ENCODE measurements at regions not wholly inside any gene's neighbourhood (a gene's known extent, or its start where the extent isn't known, plus 50 kb on each side); places are given as distances from the start of the nearest gene placed in this dataset.

DNA sequence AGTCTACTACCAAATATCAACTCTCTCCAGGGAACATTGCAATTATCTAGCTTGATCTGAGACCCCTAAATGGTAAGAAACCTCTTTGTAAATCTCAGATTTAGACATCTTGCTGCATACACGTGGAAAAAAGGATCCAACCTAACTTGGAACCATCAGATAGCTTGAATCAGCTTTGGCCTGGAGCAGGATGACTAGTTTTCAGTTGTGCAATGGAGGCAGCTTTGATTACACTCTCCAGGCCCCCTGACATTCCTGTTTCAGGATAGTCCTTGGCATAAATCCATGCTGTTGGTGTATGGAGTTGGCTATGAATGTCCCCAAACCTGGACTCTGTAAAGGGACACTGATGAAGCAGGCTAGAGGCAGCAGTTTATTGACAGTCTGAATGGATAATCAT, 1061.9 kb upstream of the TENM3 start:
- DNase-seq (ENCODE audit: low spot score): no peak

DNA sequence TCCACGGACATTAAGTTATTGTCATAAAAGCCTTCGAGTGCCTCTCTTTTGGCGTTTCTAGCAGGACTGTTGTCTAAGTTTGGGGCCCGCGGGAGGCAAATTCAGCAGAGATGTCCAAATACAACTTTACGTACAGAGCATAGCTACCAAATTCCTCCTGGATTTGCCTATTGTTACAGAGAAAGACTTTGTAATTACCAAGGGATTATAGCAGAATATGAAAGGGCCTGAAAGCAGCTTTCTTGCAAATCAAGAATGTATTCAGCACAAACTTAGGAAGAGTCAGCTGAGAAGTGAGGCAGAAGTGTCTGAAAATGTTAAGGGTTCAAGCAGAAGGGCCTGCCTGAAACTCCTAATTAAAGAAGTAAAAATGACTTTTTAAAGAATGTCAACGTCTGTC, 1053.5 kb upstream of the TENM3 start:
- no peak for DNase-seq (ENCODE audit: low spot score)

DNA sequence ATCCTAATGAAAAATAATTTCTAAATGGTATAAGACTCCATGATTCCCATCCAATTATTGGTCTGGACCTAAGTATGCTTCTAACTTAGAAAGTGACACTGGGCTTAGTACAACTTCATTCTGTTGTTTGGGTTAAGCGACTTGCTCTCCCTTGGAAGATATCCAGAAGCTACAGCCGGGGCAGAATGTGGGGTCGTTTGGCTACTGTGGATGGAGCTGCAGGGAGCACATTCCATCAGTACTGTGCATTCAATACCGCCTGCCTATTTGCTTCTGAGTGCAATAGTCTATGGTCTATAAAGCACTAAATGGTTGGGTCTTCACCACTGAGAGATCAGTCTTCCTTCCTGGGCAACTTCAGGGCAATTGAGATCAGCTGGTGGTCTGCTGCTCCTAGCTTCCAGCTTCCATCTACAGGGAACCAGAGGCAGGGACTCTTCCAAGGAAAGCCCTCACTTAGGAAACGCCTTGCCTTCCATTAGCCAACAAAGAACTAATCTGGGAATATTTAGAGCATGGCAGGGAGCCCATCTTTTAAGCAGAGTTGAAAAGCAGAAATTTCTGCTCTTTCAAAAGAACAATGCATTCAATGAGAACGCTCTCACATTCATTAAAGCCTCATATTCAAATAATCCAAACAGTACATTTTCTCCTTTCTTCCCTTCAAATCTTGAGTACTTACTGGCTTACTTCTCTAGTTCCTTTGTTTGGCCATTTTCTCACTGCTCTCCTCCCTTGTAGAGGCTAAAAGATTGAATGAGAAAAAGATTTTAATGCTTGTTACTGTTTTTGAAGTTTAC, 1049.9 kb upstream of the TENM3 start:
- no peak for DNase-seq (ENCODE audit: low spot score)

DNA sequence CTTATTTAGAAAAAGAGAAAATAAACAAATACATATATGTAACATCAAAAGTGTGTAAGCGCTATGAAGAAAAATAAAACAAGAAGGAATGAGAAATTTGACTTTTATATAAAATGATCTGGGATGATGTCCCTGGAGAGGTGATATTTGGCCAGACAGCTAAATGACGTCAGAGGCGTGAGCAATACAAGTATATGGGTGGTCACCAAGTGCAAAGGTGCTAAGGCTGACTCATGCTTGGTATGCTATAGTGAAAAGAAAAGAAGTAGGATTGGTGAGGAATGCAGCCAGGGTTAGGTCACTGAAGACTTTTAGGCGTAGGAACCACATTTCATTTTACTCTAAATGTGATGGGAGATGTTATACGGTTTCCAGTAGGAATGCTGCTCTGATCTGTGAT, 1049.1 kb upstream of the TENM3 start:
- no peak for DNase-seq (ENCODE audit: low spot score)

DNA sequence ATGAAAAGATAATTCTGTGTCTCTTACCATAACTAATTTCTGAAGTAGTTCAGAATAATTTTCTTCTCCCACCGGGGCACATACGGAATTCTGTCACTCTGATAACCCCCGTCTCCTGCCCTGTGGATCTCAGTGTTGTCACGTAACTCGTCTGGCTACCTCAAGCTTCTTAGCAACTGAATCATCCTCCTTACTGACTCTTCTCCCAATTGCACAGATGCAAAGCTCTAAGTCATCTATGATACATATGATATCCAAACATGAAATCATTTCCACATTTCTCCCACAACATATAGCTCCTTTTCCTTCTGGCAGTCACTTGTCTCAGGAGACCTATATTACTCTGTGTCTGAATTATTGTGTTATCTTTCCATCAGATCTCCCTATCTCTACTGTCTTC, 1043.1 kb upstream of the TENM3 start:
- DNase-seq (ENCODE audit: low spot score): no peak

DNA sequence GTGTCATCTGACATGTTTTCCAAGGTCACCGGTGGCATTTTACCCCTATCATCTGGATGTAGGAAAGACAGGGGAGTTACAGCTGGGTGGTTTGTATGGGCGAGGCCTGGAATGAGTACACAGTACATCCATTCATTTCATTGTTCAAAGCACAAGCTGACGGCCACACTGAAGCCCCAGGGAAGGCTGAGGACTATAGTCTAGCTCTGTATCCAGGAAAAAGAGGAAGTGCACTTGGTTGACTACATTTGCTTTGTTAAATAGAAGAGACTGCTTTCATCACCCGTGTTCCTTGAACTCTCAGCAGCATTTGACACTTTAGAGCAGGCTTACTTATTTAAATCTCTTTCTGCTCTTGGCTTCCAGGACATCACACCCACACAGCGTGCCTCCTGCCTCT, 1041.0 kb upstream of the TENM3 start:
- DNase-seq (ENCODE audit: low spot score): no peak

DNA sequence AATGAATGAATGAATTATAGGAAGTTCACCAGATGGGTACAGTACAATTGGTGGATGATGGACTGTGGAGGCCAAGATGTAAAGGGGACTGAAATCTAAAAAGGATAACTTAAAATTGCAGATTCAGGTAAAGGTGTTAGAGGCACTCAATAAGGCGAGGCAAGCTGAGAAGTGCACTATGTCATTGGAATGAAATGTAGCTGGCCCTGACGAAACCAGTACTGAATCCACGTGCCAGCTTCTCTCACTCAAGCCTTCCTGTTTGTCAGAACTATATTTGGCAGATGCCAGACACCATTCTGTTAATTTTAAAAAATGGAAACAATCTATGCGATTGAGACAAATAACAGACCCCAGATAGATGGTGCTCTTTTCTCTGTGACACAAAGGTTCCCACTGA, 1039.1 kb upstream of the TENM3 start:
- DNase-seq (ENCODE audit: low spot score): no peak

DNA sequence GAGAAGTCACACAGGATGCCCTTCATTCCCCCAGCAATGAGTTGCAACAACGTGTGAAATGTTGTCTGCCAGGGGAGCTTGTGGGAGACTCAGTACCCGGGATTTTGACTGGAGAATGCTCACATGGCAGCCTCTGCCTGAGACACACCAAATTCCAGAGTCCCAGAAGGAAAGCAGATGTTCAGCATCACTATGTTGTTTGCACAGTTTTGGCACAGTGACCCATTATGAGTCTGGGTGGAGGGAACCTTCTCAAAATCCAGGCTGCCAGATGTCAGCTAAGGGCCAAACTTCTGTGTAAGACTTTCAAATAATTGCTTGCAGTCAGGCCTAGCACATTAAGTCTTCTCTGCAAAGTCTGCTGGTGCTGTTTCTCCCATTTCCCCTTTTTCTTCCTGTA, 1029.7 kb upstream of the TENM3 start:
- DNase-seq (ENCODE audit: low spot score): no peak

DNA sequence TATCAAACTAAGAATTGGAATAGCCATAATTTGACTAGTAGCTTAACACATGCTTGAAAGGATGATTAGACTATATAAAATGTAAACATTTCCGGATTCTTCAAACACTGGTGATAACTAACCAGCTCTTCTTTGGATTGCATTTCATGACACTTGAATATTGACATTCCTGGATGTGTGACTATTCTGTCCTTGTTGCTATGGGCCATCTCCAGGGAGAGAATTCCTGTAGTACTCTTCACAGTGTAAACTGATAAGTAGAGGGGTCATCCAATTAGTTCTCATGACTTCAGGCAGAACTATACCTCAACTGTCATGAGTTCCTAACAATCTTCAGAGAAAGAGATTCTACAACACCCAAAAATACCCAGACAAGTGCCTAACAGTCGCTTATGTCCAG, 1026.7 kb upstream of the TENM3 start:
- DNase-seq (ENCODE audit: low spot score): no peak

DNA sequence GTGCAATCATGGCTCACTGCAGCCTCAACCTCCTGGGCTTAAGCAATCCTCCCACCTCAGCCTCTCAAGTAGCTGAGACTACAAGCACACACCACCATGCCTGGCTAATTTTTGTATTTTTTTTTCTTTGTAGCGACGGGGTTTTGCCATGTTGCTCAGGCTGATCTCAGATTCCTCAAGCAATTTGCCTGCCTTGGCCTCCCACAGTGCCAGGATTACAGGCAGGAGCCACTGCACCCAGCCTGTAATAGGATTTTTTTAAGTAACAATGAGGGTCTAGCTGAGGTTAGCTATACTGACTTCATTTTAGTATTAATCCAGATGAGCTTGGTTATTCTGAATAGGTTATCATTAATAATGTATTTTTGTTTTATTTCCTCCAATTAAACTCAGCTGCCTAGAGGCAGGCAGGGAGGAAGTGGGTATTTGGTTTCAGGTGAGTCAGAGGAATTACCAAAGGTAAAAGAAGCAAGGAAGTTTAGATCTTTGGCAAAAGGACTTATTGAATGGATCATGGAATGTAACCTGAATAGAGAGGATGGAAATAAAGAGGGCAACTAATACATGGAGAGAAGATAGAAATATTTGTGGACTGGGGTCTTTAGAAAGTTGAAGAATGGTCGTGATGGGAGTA, 1023.3 kb upstream of the TENM3 start:
- DNase-seq (ENCODE audit: low spot score): no peak

DNA sequence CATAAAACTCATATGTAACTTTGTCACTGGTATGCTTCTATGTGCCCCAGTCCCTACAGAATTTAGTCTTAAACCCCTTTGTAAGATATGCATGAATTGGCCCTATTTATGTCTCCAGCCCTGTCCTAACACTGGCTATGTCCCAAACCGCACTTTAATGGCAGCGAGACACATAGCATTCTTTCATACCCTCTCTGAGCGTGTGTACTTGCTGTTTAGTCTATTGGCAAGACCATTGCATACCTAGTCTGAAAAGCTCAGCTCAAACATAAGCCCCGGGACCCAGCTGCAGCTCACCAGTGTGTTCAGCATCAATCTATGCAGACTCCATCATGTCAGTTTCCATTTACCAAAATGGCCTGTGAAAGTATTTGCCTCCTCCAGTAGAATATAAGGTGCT, 1018.4 kb upstream of the TENM3 start:
- DNase-seq (ENCODE audit: low spot score): no peak

DNA sequence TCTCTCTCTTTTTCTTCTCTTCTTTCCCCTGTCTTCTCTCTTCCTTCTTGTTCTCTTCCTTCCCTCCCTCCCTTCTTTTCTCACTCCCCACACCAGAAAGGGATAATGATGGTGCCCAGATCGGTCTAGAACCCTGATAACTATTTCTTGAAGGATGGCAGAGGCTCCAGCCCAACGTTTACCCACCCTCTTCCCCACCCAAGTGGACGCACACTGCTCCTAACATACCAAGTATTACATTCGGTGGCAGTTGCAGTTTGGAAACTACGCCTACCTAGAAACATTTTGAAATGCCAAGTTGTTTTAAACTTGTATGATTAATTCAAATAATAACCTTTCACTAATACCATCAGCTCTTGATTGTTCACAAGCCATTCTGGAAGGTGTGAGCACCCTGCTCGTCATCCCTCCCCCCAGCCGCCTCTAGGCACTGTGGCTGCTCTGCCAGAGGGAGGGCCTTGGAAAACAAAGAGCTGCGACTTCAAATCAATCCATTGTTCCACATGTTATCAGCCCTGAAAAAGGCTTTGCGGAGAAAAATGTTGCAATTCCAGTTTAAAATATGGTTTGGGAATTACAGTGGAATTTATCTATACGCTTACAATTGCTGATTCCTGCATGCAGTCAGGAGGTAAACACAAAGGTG, 1017.5 kb upstream of the TENM3 start:
- no peak for DNase-seq (ENCODE audit: low spot score)

DNA sequence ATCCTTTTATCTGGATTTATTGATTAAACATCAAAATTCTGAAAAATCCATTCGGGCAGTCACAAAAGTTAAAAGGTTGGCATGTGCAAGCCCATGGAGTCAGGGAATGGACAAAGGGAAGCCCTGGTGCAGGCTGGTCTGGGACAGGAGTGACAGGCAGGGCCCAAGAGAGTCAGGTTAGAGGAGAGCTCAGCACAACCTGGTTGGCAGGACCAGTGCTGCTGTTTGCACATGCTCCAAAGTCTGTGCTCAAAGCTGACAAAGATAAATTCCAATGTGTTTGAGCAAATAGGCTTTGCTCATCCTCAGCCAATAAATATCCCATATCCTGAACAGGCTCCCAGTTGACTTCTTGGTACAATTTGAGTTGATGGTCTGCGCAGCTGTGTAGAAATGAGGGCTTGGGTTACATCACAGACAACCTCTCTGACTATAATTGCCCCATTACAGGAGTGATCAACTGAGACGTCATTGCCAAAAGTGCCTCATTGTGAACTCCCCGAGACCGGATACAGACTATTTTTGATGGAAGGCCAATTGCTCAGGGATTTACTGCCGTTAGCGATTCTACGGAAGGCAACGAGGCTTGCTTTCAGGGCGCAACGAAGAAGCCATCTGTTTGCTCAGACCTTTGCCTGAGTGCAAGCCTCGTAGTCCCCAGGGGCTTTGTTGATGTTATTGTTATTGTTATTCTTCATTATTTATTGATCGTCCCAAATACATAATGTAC, 1008.1 kb upstream of the TENM3 start:
- DNase-seq (ENCODE audit: low spot score): no peak

DNA sequence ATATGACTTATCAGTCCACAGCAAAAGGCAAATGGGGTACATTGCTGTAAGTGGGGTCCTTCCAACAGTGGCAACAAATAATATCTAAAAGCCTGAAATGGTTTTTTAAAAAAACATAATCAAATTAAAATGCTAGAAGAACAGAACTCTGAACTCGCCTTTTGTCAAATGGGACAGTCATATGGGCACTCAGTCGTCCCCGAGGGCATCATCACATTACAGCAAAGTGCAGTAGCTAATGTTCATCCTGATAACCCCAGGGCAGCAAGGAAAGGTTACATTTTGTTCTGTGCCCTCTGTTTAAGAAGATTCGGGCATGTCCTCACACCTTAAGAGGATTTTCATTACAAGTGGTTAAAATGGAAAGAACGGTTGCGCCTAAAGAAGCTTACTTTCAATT, 997.9 kb upstream of the TENM3 start:
- no peak for DNase-seq (ENCODE audit: low spot score)

DNA sequence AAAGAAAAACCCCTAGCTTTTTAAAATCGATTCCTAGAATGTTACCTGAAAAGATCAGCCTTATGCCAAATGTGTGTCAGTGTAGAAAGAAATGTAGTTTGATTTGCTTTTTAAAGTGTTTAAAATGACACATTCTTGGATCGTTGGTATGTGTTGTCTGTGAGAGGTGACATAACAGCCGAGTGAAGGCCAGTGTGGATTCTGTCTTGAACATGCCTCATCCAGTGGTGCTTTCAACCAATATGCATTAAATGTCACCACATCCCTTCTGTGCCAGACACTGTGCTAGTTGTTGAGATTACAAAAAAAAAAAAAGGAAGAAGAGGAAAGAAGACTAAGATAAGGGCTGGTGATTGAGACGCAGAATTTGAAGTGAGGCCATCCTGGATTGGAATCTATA, 994.2 kb upstream of the TENM3 start:
- DNase-seq (ENCODE audit: low spot score): no peak

DNA sequence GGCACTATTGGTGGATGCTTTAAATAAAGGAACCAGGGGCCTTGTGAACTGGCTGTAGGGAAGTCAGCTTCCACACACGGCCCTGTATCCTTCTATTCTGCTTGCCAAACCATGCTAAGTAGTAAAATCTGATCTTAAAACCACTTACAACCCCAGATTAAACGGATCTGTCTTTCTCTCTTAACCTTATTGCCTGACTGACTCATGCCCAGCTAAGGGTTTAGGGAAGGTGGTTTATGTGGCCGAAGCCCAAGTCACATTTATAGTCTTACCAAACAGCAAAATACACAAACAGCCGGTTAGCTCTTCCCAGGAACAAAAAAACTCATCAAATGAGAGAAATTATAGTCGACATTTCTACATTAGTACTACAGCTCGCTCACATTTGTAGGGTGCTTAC, 988.4 kb upstream of the TENM3 start:
- no peak for DNase-seq (ENCODE audit: low spot score)

DNA sequence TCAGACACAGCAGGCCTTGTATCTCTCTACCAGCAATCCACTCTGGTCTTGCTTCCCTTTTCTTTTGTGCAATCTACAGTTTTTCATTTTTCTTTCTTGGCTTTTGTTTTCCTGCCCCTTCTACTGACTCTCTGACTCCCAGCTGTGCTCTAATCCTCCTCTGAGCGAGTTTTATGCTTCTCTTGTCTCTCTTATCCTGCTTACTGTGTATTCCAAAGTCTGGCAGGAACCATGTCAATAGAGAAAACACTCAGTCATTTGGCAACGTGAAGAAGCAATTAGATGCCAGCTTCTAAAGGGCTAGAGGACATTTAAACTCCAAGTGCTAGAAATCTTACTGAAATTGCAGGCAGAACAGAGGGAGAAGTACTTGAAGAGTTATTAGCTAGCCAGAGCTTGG, 984.6 kb upstream of the TENM3 start:
- DNase-seq (ENCODE audit: low spot score): no peak

DNA sequence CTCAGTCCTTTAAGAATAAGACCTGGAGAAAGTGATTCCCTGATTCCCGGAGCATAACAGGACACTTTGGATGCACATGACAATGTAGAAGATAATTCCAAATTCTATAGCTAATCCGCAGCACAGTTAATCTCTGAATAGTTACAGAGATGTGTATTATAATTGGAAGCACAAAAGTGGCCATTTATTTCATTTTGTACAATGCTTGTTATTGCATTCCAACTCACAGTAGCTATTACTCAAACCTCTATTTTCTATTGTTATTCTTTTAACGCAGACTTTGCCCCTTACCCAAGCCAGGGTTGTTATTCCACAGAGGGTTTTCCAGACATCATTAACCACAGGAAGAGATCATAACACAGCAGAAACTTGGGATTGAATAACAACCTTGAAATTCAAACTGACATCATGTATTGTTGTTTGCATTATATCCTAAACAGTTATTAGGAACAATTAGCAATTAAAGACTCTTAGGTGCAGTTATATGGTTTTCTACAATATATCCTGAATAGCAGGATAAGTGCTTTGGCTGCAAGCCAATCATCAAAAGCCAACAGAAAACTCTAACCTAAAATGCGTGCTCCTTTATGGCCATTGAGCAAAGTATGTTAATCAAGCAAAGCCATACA, 984.0 kb upstream of the TENM3 start:
- no peak for DNase-seq (ENCODE audit: low spot score)

DNA sequence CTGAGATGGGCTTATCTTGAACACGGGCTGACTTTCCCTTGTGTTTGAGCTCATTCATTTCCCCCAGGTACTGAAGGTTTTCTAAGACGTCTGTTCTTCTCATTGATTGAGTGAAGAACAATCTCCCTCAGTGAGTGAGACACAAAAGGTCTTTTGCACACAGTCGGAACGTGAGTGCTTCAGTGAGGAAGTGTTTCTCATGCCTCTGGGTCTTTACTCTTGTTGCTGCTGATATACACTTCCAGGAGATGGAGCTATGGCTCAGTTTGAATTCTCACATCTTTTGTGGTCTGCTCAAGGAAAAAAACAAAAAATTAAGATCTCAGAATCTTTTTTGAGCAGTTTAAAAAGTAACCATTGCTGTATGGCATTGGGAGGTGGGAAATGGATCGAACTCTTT, 981.9 kb upstream of the TENM3 start:
- no peak for DNase-seq (ENCODE audit: low spot score)

DNA sequence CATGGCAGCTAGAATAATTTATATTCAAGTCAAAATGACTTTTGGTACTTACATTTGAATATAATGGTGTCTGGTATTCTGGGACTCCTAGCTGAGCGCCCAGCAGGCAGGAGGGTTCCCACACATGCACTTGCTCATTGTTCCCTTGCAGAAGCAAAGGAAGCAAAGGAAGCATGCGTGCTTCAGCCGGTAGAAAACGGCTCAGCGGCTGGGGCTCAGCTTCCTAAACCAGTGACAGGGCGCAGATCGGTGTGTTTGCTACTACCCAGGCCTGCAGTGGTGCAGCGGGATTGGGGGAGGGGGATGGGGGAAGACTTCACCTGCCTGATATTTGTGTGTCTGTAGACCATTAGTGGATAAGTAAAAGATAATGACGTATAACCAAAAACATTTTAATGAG, 978.3 kb upstream of the TENM3 start:
- DNase-seq (ENCODE audit: low spot score): no peak

DNA sequence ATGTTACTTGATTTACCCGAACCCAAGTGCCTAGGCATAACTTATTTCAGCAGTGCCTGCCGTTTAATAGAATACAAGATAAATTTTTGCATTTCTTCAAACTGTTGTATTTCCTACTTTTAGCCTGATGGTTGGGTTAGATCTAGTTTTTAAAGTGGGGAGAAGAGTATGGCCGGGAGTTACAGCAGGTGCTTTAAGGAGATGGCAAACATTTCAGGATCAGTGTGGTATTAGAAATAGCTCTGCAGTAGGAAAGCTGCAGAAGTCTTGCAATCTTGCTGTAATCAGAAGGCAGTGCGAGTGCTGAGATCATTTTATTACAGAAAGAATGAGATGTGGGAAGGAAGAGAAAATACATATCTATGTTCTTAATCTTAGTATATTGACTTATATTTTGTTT, 977.8 kb upstream of the TENM3 start:
- DNase-seq (ENCODE audit: low spot score): no peak

DNA sequence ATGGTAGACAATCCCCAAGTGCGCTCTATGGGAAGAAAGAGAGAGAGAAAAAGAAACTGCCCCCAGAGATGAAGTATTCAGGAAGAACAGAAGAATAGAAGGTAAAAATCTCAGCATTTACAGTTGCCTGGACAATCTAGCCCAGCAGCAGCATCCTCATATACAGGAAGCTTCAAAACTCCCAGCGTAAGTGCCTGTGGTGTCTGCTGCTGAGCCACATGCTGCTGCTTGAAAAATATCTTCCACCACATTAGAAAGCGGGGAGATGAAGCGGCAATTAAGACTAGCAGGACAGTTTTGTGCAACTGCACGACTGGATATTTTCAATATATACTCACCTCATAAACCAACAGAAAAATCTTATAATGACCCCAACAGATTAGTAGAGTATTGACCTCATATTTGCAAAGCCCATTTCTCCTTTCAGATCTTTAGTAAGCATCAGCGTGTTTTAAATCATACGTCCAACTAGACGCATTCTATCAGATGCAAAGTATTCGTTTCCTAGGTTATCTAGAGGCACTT, 972.0 kb upstream of the TENM3 start:
- DNase-seq (ENCODE audit: low spot score): no peak
